Colonic mucosa (tissue), 4 donors: ENCODE measurements at regions not wholly inside any gene's neighbourhood (a gene's known extent, or its start where the extent isn't known, plus 50 kb on each side); places are given as distances from the start of the nearest gene placed in this dataset.

Source experiments
- DNase-seq: peaks from one replicate; pipeline ENCODE4 v3.0.0-alpha.2; 2020
- H3K27ac ChIP-seq: fragments of 200-600 bp; one replicate; pipeline ENCODE4 v1.8.0; 2021
- H3K27me3 ChIP-seq: fragments of 200-600 bp; one replicate; pipeline ENCODE4 v1.8.0; 2021
- H3K36me3 ChIP-seq: fragments of 200-600 bp; one replicate; pipeline ENCODE4 v1.8.0; 2021
- H3K4me1 ChIP-seq: fragments of 200-600 bp; one replicate; pipeline ENCODE4 v1.8.0; 2021; ENCODE audit warnings: mild to moderate bottlenecking
- H3K4me3 ChIP-seq: fragments of 200-600 bp; one replicate; pipeline ENCODE4 v1.8.0; 2021
- H3K9ac ChIP-seq, 2 donors: one replicate each; pipeline ENCODE4 v1.7.0; 2013; ENCODE audit warnings: control low read depth in 2 of 2, low read depth in 2 of 2, low read length in 2 of 2
- H3K9me3 ChIP-seq: fragments of 200-600 bp; one replicate; pipeline ENCODE4 v1.8.0; 2021
- intact Hi-C: fragments of 100-400 bp; cut with DNase I; formaldehyde crosslinking; loops from one replicate; pipeline ENCODE4 v1.14.1; 2022
- TF ChIP-seq, protein P1 (sequence below): fragments of 200-600 bp; IDR thresholded peaks from one replicate; pipeline ENCODE4 v1.8.0; 2022; ENCODE audit warnings: antibody characterized with exemption, mild to moderate bottlenecking
- donor health status: healthy.
- donor health status: DM: no; HTN: no; CAD: no.
- donor health status: DM: no; HTN: no; CAD: no.

DNA sequence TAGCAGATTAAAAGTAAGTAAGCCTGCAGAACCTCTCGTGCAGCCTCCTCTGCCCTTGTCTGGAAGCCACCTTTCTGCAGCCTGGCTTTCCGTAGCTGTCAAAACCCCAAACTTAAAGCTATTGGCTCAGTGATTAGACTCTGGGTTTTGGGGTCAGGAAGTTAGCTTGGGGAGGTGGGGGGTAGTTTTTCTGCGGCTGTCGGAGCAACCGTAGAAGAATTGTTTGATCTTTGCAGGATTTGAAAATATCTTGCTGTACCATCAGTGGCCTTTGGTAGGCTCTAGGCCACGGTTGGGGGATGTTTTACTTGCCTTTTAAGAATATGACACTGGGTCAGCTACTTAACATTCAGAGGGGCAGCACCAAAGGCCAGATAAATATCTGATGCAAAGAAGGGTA lies 88.4 kb upstream of the RASGRP1 start:
- Histone ChIP-seq H3K27me3 (no peaks in the 10 kb centered on the region), H3K9me3 (no peaks in the 10 kb centered on the region), H3K4me1 (no peaks in the 10 kb centered on the region), H3K36me3 (no peaks in the 10 kb centered on the region), H3K9ac (no peak overlapping the region), H3K27ac (no peak overlapping the region), H3K4me3 (no peak overlapping the region)
- TF ChIP-seq, protein P1, sequence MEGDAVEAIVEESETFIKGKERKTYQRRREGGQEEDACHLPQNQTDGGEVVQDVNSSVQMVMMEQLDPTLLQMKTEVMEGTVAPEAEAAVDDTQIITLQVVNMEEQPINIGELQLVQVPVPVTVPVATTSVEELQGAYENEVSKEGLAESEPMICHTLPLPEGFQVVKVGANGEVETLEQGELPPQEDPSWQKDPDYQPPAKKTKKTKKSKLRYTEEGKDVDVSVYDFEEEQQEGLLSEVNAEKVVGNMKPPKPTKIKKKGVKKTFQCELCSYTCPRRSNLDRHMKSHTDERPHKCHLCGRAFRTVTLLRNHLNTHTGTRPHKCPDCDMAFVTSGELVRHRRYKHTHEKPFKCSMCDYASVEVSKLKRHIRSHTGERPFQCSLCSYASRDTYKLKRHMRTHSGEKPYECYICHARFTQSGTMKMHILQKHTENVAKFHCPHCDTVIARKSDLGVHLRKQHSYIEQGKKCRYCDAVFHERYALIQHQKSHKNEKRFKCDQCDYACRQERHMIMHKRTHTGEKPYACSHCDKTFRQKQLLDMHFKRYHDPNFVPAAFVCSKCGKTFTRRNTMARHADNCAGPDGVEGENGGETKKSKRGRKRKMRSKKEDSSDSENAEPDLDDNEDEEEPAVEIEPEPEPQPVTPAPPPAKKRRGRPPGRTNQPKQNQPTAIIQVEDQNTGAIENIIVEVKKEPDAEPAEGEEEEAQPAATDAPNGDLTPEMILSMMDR = no peak
- intact Hi-C loops = no loop called here
- DNase-seq = peak; percentile 26

DNA sequence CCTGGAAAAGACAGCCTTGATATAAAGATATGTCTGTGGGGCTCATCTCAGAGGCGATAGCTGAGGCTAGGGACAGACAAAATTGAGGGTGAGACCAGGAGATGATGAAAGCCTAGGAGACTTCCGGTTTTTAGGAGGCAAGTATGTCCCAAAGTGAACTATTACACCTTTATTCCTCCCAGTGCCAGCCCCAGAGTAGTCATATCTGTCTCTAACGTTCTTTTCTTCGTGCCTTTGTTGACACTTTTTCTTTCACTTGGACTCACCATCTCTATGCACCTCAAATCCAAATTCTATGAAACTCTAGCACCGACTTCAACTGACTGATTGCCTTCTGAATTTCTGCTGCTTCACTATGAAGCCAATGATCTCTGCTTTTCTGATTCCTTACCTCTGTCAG lies 93.8 kb upstream of the RASGRP1 start:
- Histone ChIP-seq H3K27ac (no peak overlapping the region), H3K36me3 (no peaks in the 10 kb centered on the region), H3K27me3 (no peaks in the 10 kb centered on the region), H3K9ac (no peak overlapping the region), H3K9me3 (no peaks in the 10 kb centered on the region), H3K4me1 (no peaks in the 10 kb centered on the region), H3K4me3 (no peak overlapping the region)
- TF ChIP-seq, protein P1 = no peak
- intact Hi-C loops = no loop called here
- no peak for DNase-seq

DNA sequence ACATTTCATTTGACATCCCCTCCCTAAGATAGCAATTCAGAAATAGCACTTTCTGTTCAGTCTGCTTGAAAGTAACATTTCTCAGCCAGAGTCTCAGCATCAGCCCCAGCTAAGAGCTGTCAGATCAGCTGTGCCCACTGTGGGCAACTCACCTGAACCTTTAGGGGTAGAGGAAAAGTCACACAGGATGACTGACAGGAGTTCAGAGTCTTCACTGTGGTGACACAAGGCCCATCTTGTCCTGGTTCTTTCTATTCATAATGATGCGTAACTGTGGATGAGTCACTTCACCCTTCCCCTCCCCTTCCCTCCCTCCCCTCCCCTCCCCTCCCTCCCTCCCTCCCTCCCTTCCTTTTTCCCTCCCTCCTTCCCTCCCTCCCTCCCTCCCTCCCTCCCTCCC lies 96.1 kb upstream of the RASGRP1 start:
- TF ChIP-seq, protein P1 = no peak
- H3K9me3 ChIP-seq = no peaks in the 10 kb centered on the region
- no peak for DNase-seq
- intact Hi-C loops = no loop called here
- H3K36me3 ChIP-seq = no peaks in the 10 kb centered on the region
- H3K4me3 ChIP-seq = no peak overlapping the region
- no peaks in the 10 kb centered on the region for H3K4me1 ChIP-seq
- no peak overlapping the region for H3K27ac ChIP-seq
- no peaks in the 10 kb centered on the region for H3K27me3 ChIP-seq
- H3K9ac ChIP-seq = no peak overlapping the region

DNA sequence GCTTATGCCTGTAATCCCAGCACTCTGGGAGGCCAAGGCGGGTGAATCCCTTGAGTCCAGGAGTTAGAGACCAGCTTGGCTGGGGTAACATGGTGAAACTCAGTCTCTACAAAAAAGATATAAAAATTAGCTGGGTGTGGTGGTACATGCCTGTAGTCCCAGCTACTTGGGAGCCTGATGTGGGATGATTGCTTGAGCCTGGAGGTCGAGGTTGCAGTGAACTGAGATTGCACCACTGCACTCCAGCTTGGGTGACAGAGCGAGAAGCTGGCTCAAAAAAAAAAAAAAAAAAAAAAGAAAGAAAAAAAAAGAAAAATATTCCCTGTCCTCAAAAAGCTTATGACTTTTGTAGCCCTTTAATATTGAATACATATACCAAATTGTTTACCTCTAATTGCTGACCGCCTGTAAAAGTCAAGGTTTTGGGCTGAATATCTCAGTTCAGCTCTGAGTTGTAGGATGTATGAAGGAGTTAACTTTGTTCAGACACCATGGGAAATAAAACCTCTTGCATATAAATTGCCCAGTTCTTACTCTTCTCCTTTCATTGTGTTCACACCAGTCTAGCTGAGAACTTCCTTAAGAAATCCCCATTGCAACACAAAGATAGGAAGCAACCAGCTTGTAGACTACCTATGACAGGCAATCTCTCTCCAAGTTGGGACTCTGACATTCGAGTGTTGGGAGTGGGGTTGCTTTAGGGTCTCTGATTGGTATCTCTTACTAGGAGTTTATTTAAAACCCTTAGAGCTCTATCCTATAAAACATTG lies 97.6 kb upstream of the RASGRP1 start:
- Histone ChIP-seq H3K27ac (no peak overlapping the region), H3K4me1 (no peaks in the 10 kb centered on the region), H3K4me3 (no peak overlapping the region), H3K9me3 (no peaks in the 10 kb centered on the region), H3K9ac (no peak overlapping the region), H3K27me3 (no peaks in the 10 kb centered on the region), H3K36me3 (no peaks in the 10 kb centered on the region)
- TF ChIP-seq, protein P1 = no peak
- intact Hi-C loops = no loop called here
- no peak for DNase-seq

DNA sequence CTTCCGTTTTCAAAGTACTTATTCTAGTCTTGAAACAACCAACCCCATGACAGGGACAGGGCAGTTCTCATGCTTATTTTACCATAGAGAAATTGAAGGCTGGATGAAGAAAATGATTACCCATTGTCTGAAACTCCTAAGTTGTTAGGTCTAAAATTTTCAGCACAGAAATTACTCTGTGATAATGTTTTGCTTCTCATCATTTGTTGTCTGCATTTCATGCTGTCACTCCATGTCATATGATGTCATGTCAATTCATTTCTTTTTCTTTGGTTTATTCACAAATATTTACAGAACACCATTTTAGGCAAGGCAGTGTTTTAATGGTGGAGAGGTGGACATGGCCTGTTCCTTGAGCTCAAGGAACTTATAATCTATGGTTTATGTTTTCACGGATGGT lies 98.2 kb upstream of the RASGRP1 start:
- intact Hi-C loops = no loop called here
- TF ChIP-seq, protein P1 = no peak
- Histone ChIP-seq H3K9me3 (no peaks in the 10 kb centered on the region), H3K4me3 (no peak overlapping the region), H3K27ac (no peak overlapping the region), H3K36me3 (no peaks in the 10 kb centered on the region), H3K4me1 (no peaks in the 10 kb centered on the region), H3K9ac (no peak overlapping the region), H3K27me3 (no peaks in the 10 kb centered on the region)
- no peak for DNase-seq
